ENCODE measurements at regions not wholly inside any gene's neighbourhood (a gene's known extent, or its start where the extent isn't known, plus 50 kb on each side); places are given as distances from the start of the nearest gene placed in this dataset.

GRCh38 chr2:45119038-45119437 lies 109.8 kb upstream of the SIX2 start (continued):
- TF ChIP-seq PRDM1 (tag by site-specific recombination; IDR thresholded peaks at IDR 0.05) (no peak), ZNF148 (tag by site-specific recombination; IDR thresholded peaks at IDR 0.05; ENCODE audit: borderline replicate concordance) (no peak), TSHZ1 (tag by site-specific recombination; IDR thresholded peaks at IDR 0.05; ENCODE audit: borderline replicate concordance) (0 out of 2 replicates have a peak, but pooled peaks have one; percentile 25), ZIC2 (tag by site-specific recombination; IDR thresholded peaks at IDR 0.05) (no peak), ZNF677 (tag by site-specific recombination; IDR thresholded peaks at IDR 0.05) (no peak), ZFP41 (tag by site-specific recombination; IDR thresholded peaks at IDR 0.05; ENCODE audit: borderline replicate concordance) (no peak), ZNF707 (tag by site-specific recombination; IDR thresholded peaks at IDR 0.05) (no peak)

DNA sequence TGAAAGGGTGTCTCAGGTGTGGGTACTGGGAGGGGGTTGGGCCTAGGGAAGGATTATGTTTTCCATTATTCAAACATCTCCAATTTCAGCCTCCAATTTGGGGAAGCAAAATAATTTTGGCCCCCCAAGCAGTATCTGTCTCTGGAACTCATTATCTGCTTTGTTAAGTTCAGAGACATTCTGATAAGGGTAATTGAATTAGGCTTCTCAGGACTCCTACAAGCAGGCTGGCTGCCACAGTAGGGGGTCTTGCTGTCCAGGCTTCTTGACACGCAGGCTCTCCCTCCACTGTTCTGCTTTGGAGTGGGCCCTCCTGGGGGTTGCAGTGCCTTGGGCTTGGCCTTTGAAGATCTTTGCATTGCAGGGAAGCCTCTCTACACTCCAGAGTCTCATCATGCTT lies 108.1 kb upstream of the SIX2 start:
- no peaks in the 10 kb centered on the region for H3K36me3 ChIP-seq (ENCODE audit: control insufficient read depth in 2 of 2, insufficient read depth in 1 of 2, low read length in 2 of 2)
- no peaks in the 10 kb centered on the region for H3K9me3 ChIP-seq (ENCODE audit: control insufficient read depth, insufficient read depth, low read depth, low read length)
- H3K27ac ChIP-seq (ENCODE audit: extremely low read depth, low read depth, low read length): peak overlapping the region; percentile 13; the same call in 1 of the 2 replicates
- POLR2A ChIA-PET: no interaction called here
- H3K4me3 ChIP-seq (ENCODE audit: low read depth, low read length): no peak overlapping the region
- H3K4me1 ChIP-seq (ENCODE audit: control insufficient read depth, insufficient read depth, low read length): peaks cover 20% of the 10 kb centered on the region
- CTCF ChIA-PET: no interaction called here
- no peak for TF ChIP-seq ZNF488 (tag by site-specific recombination; IDR thresholded peaks at IDR 0.05)
- TF ChIP-seq ZBTB11 (tag by site-specific recombination; conservative IDR thresholded peaks at IDR 0.05; ENCODE audit: low read depth): no peak
- TF ChIP-seq ZNF600 (tag by site-specific recombination; IDR thresholded peaks at IDR 0.05): 0 out of 2 replicates have a peak, but pooled peaks have one; percentile 12
- no peak for TF ChIP-seq ZNF280C (tag by site-specific recombination; IDR thresholded peaks at IDR 0.05)
- TF ChIP-seq, protein P1, sequence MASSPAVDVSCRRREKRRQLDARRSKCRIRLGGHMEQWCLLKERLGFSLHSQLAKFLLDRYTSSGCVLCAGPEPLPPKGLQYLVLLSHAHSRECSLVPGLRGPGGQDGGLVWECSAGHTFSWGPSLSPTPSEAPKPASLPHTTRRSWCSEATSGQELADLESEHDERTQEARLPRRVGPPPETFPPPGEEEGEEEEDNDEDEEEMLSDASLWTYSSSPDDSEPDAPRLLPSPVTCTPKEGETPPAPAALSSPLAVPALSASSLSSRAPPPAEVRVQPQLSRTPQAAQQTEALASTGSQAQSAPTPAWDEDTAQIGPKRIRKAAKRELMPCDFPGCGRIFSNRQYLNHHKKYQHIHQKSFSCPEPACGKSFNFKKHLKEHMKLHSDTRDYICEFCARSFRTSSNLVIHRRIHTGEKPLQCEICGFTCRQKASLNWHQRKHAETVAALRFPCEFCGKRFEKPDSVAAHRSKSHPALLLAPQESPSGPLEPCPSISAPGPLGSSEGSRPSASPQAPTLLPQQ (tag by site-specific recombination; IDR thresholded peaks at IDR 0.05): peak; percentile 88
- TF ChIP-seq, protein P2, sequence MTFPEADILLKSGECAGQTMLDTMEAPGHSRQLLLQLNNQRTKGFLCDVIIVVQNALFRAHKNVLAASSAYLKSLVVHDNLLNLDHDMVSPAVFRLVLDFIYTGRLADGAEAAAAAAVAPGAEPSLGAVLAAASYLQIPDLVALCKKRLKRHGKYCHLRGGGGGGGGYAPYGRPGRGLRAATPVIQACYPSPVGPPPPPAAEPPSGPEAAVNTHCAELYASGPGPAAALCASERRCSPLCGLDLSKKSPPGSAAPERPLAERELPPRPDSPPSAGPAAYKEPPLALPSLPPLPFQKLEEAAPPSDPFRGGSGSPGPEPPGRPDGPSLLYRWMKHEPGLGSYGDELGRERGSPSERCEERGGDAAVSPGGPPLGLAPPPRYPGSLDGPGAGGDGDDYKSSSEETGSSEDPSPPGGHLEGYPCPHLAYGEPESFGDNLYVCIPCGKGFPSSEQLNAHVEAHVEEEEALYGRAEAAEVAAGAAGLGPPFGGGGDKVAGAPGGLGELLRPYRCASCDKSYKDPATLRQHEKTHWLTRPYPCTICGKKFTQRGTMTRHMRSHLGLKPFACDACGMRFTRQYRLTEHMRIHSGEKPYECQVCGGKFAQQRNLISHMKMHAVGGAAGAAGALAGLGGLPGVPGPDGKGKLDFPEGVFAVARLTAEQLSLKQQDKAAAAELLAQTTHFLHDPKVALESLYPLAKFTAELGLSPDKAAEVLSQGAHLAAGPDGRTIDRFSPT (tag by site-specific recombination; IDR thresholded peaks at IDR 0.05): peak; percentile 76
- peak; percentile 29; the same call in 1 of the 2 replicates for TF ChIP-seq ZNF596 (tag by site-specific recombination; IDR thresholded peaks at IDR 0.05)
- peak; percentile 67 for TF ChIP-seq ZNF629 (tag by site-specific recombination; IDR thresholded peaks at IDR 0.05)
- TF ChIP-seq ZNF398 (tag by site-specific recombination; IDR thresholded peaks at IDR 0.05): peak; percentile 30
- TF ChIP-seq GLIS1 (tag by site-specific recombination; IDR thresholded peaks at IDR 0.05): peak; percentile 99
